CD4-positive, alpha-beta T cell (primary cell): ENCODE measurements at regions not wholly inside any gene's neighbourhood (a gene's known extent, or its start where the extent isn't known, plus 50 kb on each side); places are given as distances from the start of the nearest gene placed in this dataset.

Experiments
- ATAC-seq: fragments of 200-7000 bp; cut with Tn5 transposase; one replicate; pipeline ENCODE4 v1.10.0; 2022; ENCODE audit warnings: mild to moderate bottlenecking; ENCODE audit not compliant: poor library complexity
- CTCF ChIA-PET: fragments of 350-600 bp; sonication (Branson Sonifier 250); formaldehyde crosslinking; loops from one replicate; lab custom pipeline; 2021; ENCODE audit warnings: antibody characterized with exemption, inconsistent platforms; lab: Charles Lee
- POLR2A ChIA-PET: fragments of 350-600 bp; sonication (Branson Sonifier 250); formaldehyde crosslinking; loops from one replicate; lab custom pipeline; 2021; ENCODE audit warnings: antibody characterized with exemption, inconsistent platforms; lab: Charles Lee
- DNase-seq, 14 experiments: peaks; one replicate each; pipeline ENCODE4 v3.0.0-alpha.2; 2013 to 2020; ENCODE audit warnings: mixed read lengths in 2 of 14
- H3K27ac ChIP-seq, 2 donors: one replicate each; pipeline versions ENCODE4 v1.5.1 to v1.7.0; 2013; ENCODE audit warnings: low read length in 2 of 2, low read depth in 1 of 2, mild to moderate bottlenecking in 1 of 2
- H3K27me3 ChIP-seq, 2 experiments: 1 replicate in 1 of 2; 2 replicates in 1 of 2; pipeline versions ENCODE4 v1.6.1 to v1.7.0; 2013; ENCODE audit warnings: low read length in 2 of 2, control low read depth in 1 of 2, mild to moderate bottlenecking in 1 of 2, moderate library complexity in 1 of 2; ENCODE audit not compliant: insufficient read depth in 2 of 2, control insufficient read depth in 1 of 2
- H3K36me3 ChIP-seq: one replicate; pipeline ENCODE4 v1.6.1; 2013; ENCODE audit warnings: low read length, control low read depth; ENCODE audit not compliant: insufficient read depth
- H3K4me1 ChIP-seq: one replicate; pipeline ENCODE4 v1.6.1; 2013; ENCODE audit warnings: low read length, control low read depth; ENCODE audit not compliant: insufficient read depth
- H3K4me3 ChIP-seq: one replicate; pipeline ENCODE4 v1.5.1; 2013; ENCODE audit warnings: mild to moderate bottlenecking, low read length, moderate library complexity
- H3K9me3 ChIP-seq, 2 experiments: 1 replicate in 1 of 2; 2 replicates in 1 of 2; pipeline versions ENCODE4 v1.6.1 to v1.7.0; 2013; ENCODE audit warnings: low read length in 2 of 2, mild to moderate bottlenecking in 2 of 2, control low read depth in 1 of 2, moderate library complexity in 1 of 2; ENCODE audit not compliant: control insufficient read depth in 1 of 2, insufficient read depth in 1 of 2
- H3K27ac Mint-ChIP-seq: one replicate; pipeline ENCODE4 v1.8.0; 2020; ENCODE audit warnings: mixed read lengths
- H3K27me3 Mint-ChIP-seq: one replicate; pipeline ENCODE4 v1.8.0; 2021; ENCODE audit warnings: mixed read lengths
- H3K36me3 Mint-ChIP-seq: one replicate; pipeline ENCODE4 v1.8.0; 2021; ENCODE audit warnings: low read depth, mixed read lengths
- H3K4me1 Mint-ChIP-seq: one replicate; pipeline ENCODE4 v1.8.0; 2021; ENCODE audit warnings: low read depth, mixed read lengths
- H3K4me3 Mint-ChIP-seq: one replicate; pipeline ENCODE4 v1.8.0; 2020; ENCODE audit warnings: mild to moderate bottlenecking, mixed read lengths
- H3K9me3 Mint-ChIP-seq: one replicate; pipeline ENCODE4 v1.8.0; 2020; ENCODE audit warnings: mixed read lengths
- CTCF ChIP-seq: fragments of 200-600 bp; IDR thresholded peaks from one replicate; pipeline ENCODE4 v1.8.0; 2022; ENCODE audit warnings: antibody characterized with exemption, mild to moderate bottlenecking
- intact Hi-C, 2 experiments: fragments of 100-400 bp; cut with DNase I in 1 of 2; cut with micrococcal nuclease in 1 of 2; formaldehyde crosslinking; loops; one replicate each; pipeline versions ENCODE4 v1.15.1 to v1.9.0; 2023 to 2025; cut with DNase I, micrococcal nuclease

GRCh38 chr14:65206078-65206447 is 103.7 kb upstream of the MAX start:
- Mint-ChIP-seq H3K27ac (peak overlapping the region; percentile 86), H3K4me3 (peak overlapping the region; percentile 83), H3K4me1 (peaks cover 55% of the 10 kb centered on the region), H3K9me3 (peaks cover 3% of the 10 kb centered on the region), H3K36me3 (no peaks in the 10 kb centered on the region), H3K27me3 (no peaks in the 10 kb centered on the region)
- no peak for TF ChIP-seq CTCF
- H3K27ac ChIP-seq = peak overlapping the region; percentile 26 to 39
- no peaks in the 10 kb centered on the region for H3K27me3 ChIP-seq
- DNase-seq (peak in 2 of 14 experiments; percentile 23 to 34), ATAC-seq (no peak)
- intact Hi-C loops = no loop called here
- no peaks in the 10 kb centered on the region for H3K36me3 ChIP-seq
- ChIA-PET POLR2A (interaction anchor here (0.5 to 2.4 kb wide), 5 partner anchors 24 to 609 kb away, joined by 3 to 18 read pairs (median 3); partner anchors contain the start of genes FUT8 and MAX), CTCF (interaction anchor here (1.1 kb wide), 1 partner anchor 206 kb away, joined by 3 read pairs; the partner anchor contains the start of gene FUT8)
- H3K9me3 ChIP-seq = peaks cover 0 to 3% of the 10 kb centered on the region in 2 experiments
- peaks cover 55% of the 10 kb centered on the region for H3K4me1 ChIP-seq
- no peak overlapping the region for H3K4me3 ChIP-seq

GRCh38 chr14:65206448-65207096 is 104.3 kb upstream of the MAX start:
- peak; percentile 41 for ATAC-seq
- peaks cover 3% of the 10 kb centered on the region for H3K9me3 Mint-ChIP-seq
- POLR2A ChIA-PET = interaction anchor here (0.5 to 2.4 kb wide), 3 partner anchors 104 to 608 kb away, joined by 3 to 18 read pairs (median 3); partner anchors contain the start of genes FUT8 and MAX
- H3K27ac Mint-ChIP-seq = peak overlapping the region; percentile 86
- H3K27me3 Mint-ChIP-seq = no peaks in the 10 kb centered on the region
- Histone ChIP-seq H3K4me1 (peaks cover 59% of the 10 kb centered on the region), H3K27ac (peak overlapping the region in 1 of 2 donors; percentile 39), H3K36me3 (no peaks in the 10 kb centered on the region), H3K27me3 (no peaks in the 10 kb centered on the region), H3K4me3 (no peak overlapping the region), H3K9me3 (peaks cover 0 to 3% of the 10 kb centered on the region in 2 experiments)
- DNase-seq = peak in 4 of 14 experiments; percentile 15 to 61 (median 46)
- no peaks in the 10 kb centered on the region for H3K36me3 Mint-ChIP-seq
- TF ChIP-seq CTCF = no peak
- intact Hi-C loops = no loop called here
- H3K4me1 Mint-ChIP-seq = peaks cover 60% of the 10 kb centered on the region
- peak overlapping the region; percentile 83 for H3K4me3 Mint-ChIP-seq
- CTCF ChIA-PET = interaction anchor here (1.1 kb wide), 1 partner anchor 206 kb away, joined by 3 read pairs; the partner anchor contains the start of gene FUT8

GRCh38 chr14:65208548-65208947 is 106.2 kb upstream of the MAX start:
- CTCF ChIA-PET = interaction anchor here (0.7 to 1.2 kb wide), 3 partner anchors 9 to 13 kb away, joined by 4 read pairs; no protein-coding TSS in a partner anchor
- Mint-ChIP-seq H3K4me1 (peaks cover 68% of the 10 kb centered on the region), H3K4me3 (peak overlapping the region; percentile 85), H3K9me3 (no peaks in the 10 kb centered on the region), H3K36me3 (no peaks in the 10 kb centered on the region), H3K27me3 (no peaks in the 10 kb centered on the region), H3K27ac (peak overlapping the region; percentile 86)
- DNase-seq (peak in 2 of 14 experiments; percentile 41 to 43), ATAC-seq (no peak)
- no peak overlapping the region for H3K4me3 ChIP-seq
- H3K27me3 ChIP-seq = no peaks in the 10 kb centered on the region
- intact Hi-C loops = no loop called here
- H3K36me3 ChIP-seq = no peaks in the 10 kb centered on the region
- peaks cover 64% of the 10 kb centered on the region for H3K4me1 ChIP-seq
- no peaks in the 10 kb centered on the region for H3K9me3 ChIP-seq
- peak overlapping the region in 1 of 2 donors; percentile 39 for H3K27ac ChIP-seq
- TF ChIP-seq CTCF = no peak
- POLR2A ChIA-PET = interaction anchor here (1.2 kb wide), 1 partner anchor 204 kb away, joined by 4 read pairs; the partner anchor contains the start of gene FUT8
